ENCODE measurements at regions not wholly inside any gene's neighbourhood (a gene's known extent, or its start where the extent isn't known, plus 50 kb on each side); places are given as distances from the start of the nearest gene placed in this dataset.

GRCh38 chr14:65263177-65263788 is 149.2 kb upstream of the FUT8 start:
- TF ChIP-seq EZH2 (IDR thresholded peaks at IDR 0.05; ENCODE audit: insufficient read depth, poor library complexity, severe bottlenecking) = no peak
- no peak for TF ChIP-seq EZH2phosphoT487 (IDR thresholded peaks at IDR 0.05; ENCODE audit: insufficient read depth, low read depth)
